Immature natural killer cell (primary cell): ENCODE measurements at regions not wholly inside any gene's neighbourhood (a gene's known extent, or its start where the extent isn't known, plus 50 kb on each side); places are given as distances from the start of the nearest gene placed in this dataset.
"Not testable (repeated sequence)": the region's sequence is repeated elsewhere in the genome, so short reads cannot be mapped to it uniquely, and the experiment has no call there.

Experiments used
- DNase-seq, 3 donors: peaks; one replicate each; pipeline ENCODE4 v3.0.0; 2022; ENCODE audit warnings: mixed read lengths in 1 of 3
- H3K27ac Mint-ChIP-seq, 6 donors: one replicate each; pipeline ENCODE4 v1.8.0; 2020; ENCODE audit warnings: mixed read lengths in 6 of 6, mild to moderate bottlenecking in 5 of 6, inconsistent platforms in 4 of 6, moderate library complexity in 3 of 6
- H3K27me3 Mint-ChIP-seq, 3 donors: one replicate each; pipeline ENCODE4 v1.8.0; 2020 to 2021; ENCODE audit warnings: low read depth in 3 of 3, mild to moderate bottlenecking in 3 of 3, mixed read lengths in 3 of 3, moderate library complexity in 3 of 3, inconsistent platforms in 1 of 3
- H3K36me3 Mint-ChIP-seq, 3 donors: one replicate each; pipeline ENCODE4 v1.8.0; 2020; ENCODE audit warnings: mixed read lengths in 3 of 3, inconsistent platforms in 2 of 3, mild to moderate bottlenecking in 2 of 3
- H3K4me1 Mint-ChIP-seq, 2 donors: one replicate each; pipeline ENCODE4 v1.8.0; 2020; ENCODE audit warnings: inconsistent platforms in 2 of 2, mild to moderate bottlenecking in 2 of 2, mixed read lengths in 2 of 2, moderate library complexity in 1 of 2
- H3K4me3 Mint-ChIP-seq, 5 donors: one replicate each; pipeline ENCODE4 v1.8.0; 2020; ENCODE audit warnings: mild to moderate bottlenecking in 5 of 5, mixed read lengths in 5 of 5, inconsistent platforms in 3 of 5, moderate library complexity in 3 of 5
- H3K9me3 Mint-ChIP-seq, 6 donors: one replicate each; pipeline ENCODE4 v1.8.0; 2020; ENCODE audit warnings: mild to moderate bottlenecking in 6 of 6, mixed read lengths in 6 of 6, inconsistent platforms in 4 of 6, moderate library complexity in 3 of 6

- H3K9me3 Mint-ChIP-seq, result peaks cover 1 to 51% (median 9%) of the 10 kb centered on the region in 6 donors
- no peaks in the 10 kb centered on the region for H3K4me1 Mint-ChIP-seq
- no peak overlapping the region for H3K27ac Mint-ChIP-seq
- peaks cover 0 to 3% (median 0%) of the 10 kb centered on the region in 3 donors for H3K36me3 Mint-ChIP-seq
- peaks cover 0 to 3% (median 0%) of the 10 kb centered on the region in 3 donors for H3K27me3 Mint-ChIP-seq
- no peak for DNase-seq
- H3K4me3 Mint-ChIP-seq, result no peak overlapping the region
These were observed 145.4 kb upstream of the SPOPL start for GRCh38 chr2:138356178-138356577.

- Mint-ChIP-seq H3K4me3 (no peak overlapping the region), H3K27me3 (peaks cover 0 to 7% (median 0%) of the 10 kb centered on the region in 3 donors), H3K4me1 (no peaks in the 10 kb centered on the region), H3K9me3 (peaks cover 3 to 45% (median 12%) of the 10 kb centered on the region in 6 donors), H3K27ac (no peak overlapping the region), H3K36me3 (no peaks in the 10 kb centered on the region)
- DNase-seq, result no peak
These were observed 142.0 kb upstream of the SPOPL start for GRCh38 chr2:138359532-138359931.

GRCh38 chr2:138364554-138365162 is 136.9 kb upstream of the SPOPL start:
- Mint-ChIP-seq H3K27me3 (peaks cover 0 to 5% (median 0%) of the 10 kb centered on the region in 3 donors), H3K4me3 (no peak overlapping the region), H3K27ac (no peak overlapping the region), H3K36me3 (peaks cover 0 to 4% (median 0%) of the 10 kb centered on the region in 3 donors), H3K4me1 (no peaks in the 10 kb centered on the region), H3K9me3 (peaks cover 2 to 30% (median 9%) of the 10 kb centered on the region in 6 donors)
- DNase-seq, result no peak

- Mint-ChIP-seq H3K27ac (no peak overlapping the region), H3K4me3 (no peak overlapping the region)
These were observed 136.0 kb upstream of the SPOPL start for GRCh38 chr2:138365581-138365980.

GRCh38 chr2:138369856-138370255 is 131.7 kb upstream of the SPOPL start:
- DNase-seq, result no peak
- Mint-ChIP-seq H3K4me1 (no peaks in the 10 kb centered on the region), H3K36me3 (peaks cover 0 to 4% (median 0%) of the 10 kb centered on the region in 3 donors), H3K27ac (no peak overlapping the region), H3K4me3 (no peak overlapping the region), H3K9me3 (peaks cover 0 to 14% (median 2%) of the 10 kb centered on the region in 6 donors), H3K27me3 (peaks cover 0 to 2% (median 0%) of the 10 kb centered on the region in 3 donors)

More at GRCh38 chr2:138365581-138365980, 136.0 kb upstream of the SPOPL start:
- peaks cover 0 to 4% (median 0%) of the 10 kb centered on the region in 3 donors for H3K36me3 Mint-ChIP-seq
- peaks cover 0 to 25% (median 8%) of the 10 kb centered on the region in 6 donors for H3K9me3 Mint-ChIP-seq
- H3K27me3 Mint-ChIP-seq, result peaks cover 0 to 7% (median 0%) of the 10 kb centered on the region in 3 donors
- no peak for DNase-seq
- no peaks in the 10 kb centered on the region for H3K4me1 Mint-ChIP-seq

- Mint-ChIP-seq H3K27me3 (peaks cover 0 to 2% (median 0%) of the 10 kb centered on the region in 3 donors), H3K4me1 (no peaks in the 10 kb centered on the region), H3K36me3 (peaks cover 0 to 4% (median 2%) of the 10 kb centered on the region in 3 donors), H3K27ac (no peak overlapping the region), H3K4me3 (no peak overlapping the region), H3K9me3 (peaks cover 2 to 35% (median 5%) of the 10 kb centered on the region in 6 donors)
- DNase-seq, result no peak
These were observed 127.6 kb upstream of the SPOPL start for GRCh38 chr2:138373993-138374408.

- no peaks in the 10 kb centered on the region for H3K4me1 Mint-ChIP-seq
- DNase-seq, result no peak
- peaks cover 0 to 4% (median 2%) of the 10 kb centered on the region in 3 donors for H3K36me3 Mint-ChIP-seq
- no peak overlapping the region for H3K4me3 Mint-ChIP-seq
- H3K27me3 Mint-ChIP-seq, result no peaks in the 10 kb centered on the region
- peaks cover 2 to 22% (median 5%) of the 10 kb centered on the region in 6 donors for H3K9me3 Mint-ChIP-seq
- H3K27ac Mint-ChIP-seq, result no peak overlapping the region
These were observed 120.2 kb upstream of the SPOPL start for GRCh38 chr2:138381373-138381772.

- H3K9me3 Mint-ChIP-seq, result peaks cover 0 to 16% (median 3%) of the 10 kb centered on the region in 6 donors
- no peaks in the 10 kb centered on the region for H3K27me3 Mint-ChIP-seq
- no peak overlapping the region for H3K27ac Mint-ChIP-seq
- H3K36me3 Mint-ChIP-seq, result no peaks in the 10 kb centered on the region
- H3K4me1 Mint-ChIP-seq, result no peaks in the 10 kb centered on the region
- DNase-seq, result no peak
- no peak overlapping the region for H3K4me3 Mint-ChIP-seq
These were observed 118.9 kb upstream of the SPOPL start for GRCh38 chr2:138382672-138383071.

- H3K4me3 Mint-ChIP-seq, H3K27ac Mint-ChIP-seq, H3K4me1 Mint-ChIP-seq, H3K36me3 Mint-ChIP-seq, H3K27me3 Mint-ChIP-seq, DNase-seq: not testable (repeated sequence)
- peaks cover 0 to 13% (median 3%) of the 10 kb centered on the region in 6 donors for H3K9me3 Mint-ChIP-seq
These were observed 115.4 kb upstream of the SPOPL start for GRCh38 chr2:138386191-138386590.

GRCh38 chr2:138389063-138389462 is 112.5 kb upstream of the SPOPL start:
- H3K4me3 Mint-ChIP-seq, result no peak overlapping the region
- no peak overlapping the region for H3K27ac Mint-ChIP-seq
- peaks cover 0 to 13% (median 2%) of the 10 kb centered on the region in 6 donors for H3K9me3 Mint-ChIP-seq
- no peaks in the 10 kb centered on the region for H3K4me1 Mint-ChIP-seq
- no peak for DNase-seq
- H3K27me3 Mint-ChIP-seq, result no peaks in the 10 kb centered on the region
- H3K36me3 Mint-ChIP-seq, result no peaks in the 10 kb centered on the region

- no peaks in the 10 kb centered on the region for H3K27me3 Mint-ChIP-seq
- no peak overlapping the region for H3K4me3 Mint-ChIP-seq
- no peak overlapping the region for H3K27ac Mint-ChIP-seq
- H3K9me3 Mint-ChIP-seq, result peaks cover 0 to 23% (median 2%) of the 10 kb centered on the region in 6 donors
- H3K36me3 Mint-ChIP-seq, result no peaks in the 10 kb centered on the region
- no peak for DNase-seq
- H3K4me1 Mint-ChIP-seq, result no peaks in the 10 kb centered on the region
These were observed 111.1 kb upstream of the SPOPL start for GRCh38 chr2:138390316-138390945.

GRCh38 chr2:138391946-138392345 is 109.6 kb upstream of the SPOPL start:
- H3K27me3 Mint-ChIP-seq, result no peaks in the 10 kb centered on the region
- no peak overlapping the region for H3K27ac Mint-ChIP-seq
- H3K4me3 Mint-ChIP-seq, result no peak overlapping the region
- H3K4me1 Mint-ChIP-seq, result no peaks in the 10 kb centered on the region
- DNase-seq, result no peak
- H3K36me3 Mint-ChIP-seq, result no peaks in the 10 kb centered on the region
- peaks cover 0 to 33% (median 5%) of the 10 kb centered on the region in 6 donors for H3K9me3 Mint-ChIP-seq

GRCh38 chr2:138395565-138396306 is 105.8 kb upstream of the SPOPL start:
- Mint-ChIP-seq H3K27ac (no peak overlapping the region), H3K4me1 (no peaks in the 10 kb centered on the region), H3K27me3 (no peaks in the 10 kb centered on the region), H3K36me3 (peaks cover 0 to 6% (median 0%) of the 10 kb centered on the region in 3 donors), H3K9me3 (peaks cover 6 to 61% (median 21%) of the 10 kb centered on the region in 6 donors), H3K4me3 (no peak overlapping the region)
- DNase-seq, result no peak

GRCh38 chr2:138396843-138397242 is 104.7 kb upstream of the SPOPL start:
- H3K4me1 Mint-ChIP-seq, result no peaks in the 10 kb centered on the region
- H3K27ac Mint-ChIP-seq, result no peak overlapping the region
- H3K9me3 Mint-ChIP-seq, result peaks cover 7 to 72% (median 31%) of the 10 kb centered on the region in 6 donors
- peaks cover 0 to 6% (median 0%) of the 10 kb centered on the region in 3 donors for H3K27me3 Mint-ChIP-seq
- peaks cover 0 to 6% (median 0%) of the 10 kb centered on the region in 3 donors for H3K36me3 Mint-ChIP-seq
- no peak for DNase-seq
- no peak overlapping the region for H3K4me3 Mint-ChIP-seq
